GM12892 (cell line): ENCODE measurements at regions not wholly inside any gene's neighbourhood (a gene's known extent, or its start where the extent isn't known, plus 50 kb on each side); places are given as distances from the start of the nearest gene placed in this dataset.

ENCODE experiments used
- POLR2A ChIP-seq: IDR thresholded peaks from 2 replicates; pipeline ENCODE4 v1.6.1; 2011; ENCODE audit warnings: low read depth, low read length, control low read depth
- POLR2AphosphoS5 ChIP-seq: IDR thresholded peaks from 2 replicates; pipeline ENCODE4 v1.6.1; 2011; ENCODE audit warnings: low read depth, low read length, control low read depth
- TAF1 ChIP-seq: IDR thresholded peaks from 2 replicates; pipeline ENCODE4 v1.6.1; 2011; ENCODE audit warnings: low read depth, mild to moderate bottlenecking, control low read depth, low read length, borderline replicate concordance

DNA sequence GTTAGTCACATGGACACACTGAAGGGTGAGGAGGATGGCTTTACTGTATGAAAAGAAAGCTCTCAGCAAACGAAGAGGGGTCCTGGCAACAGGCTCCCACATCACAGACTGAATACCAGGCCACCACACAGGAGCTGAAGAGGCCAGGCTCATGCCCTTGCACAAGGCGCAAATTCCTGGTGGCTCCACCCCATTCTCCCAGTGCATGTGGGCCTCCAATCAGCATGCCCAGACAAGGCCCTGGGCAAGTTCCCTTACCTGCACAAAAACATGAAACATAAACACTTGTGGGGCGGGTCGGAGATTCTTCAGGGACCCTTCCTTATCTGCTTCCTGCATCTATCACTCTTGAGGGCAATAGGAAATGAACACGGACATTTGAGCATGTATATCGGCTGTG lies 935.8 kb upstream of the EDIL3 start:
- TF ChIP-seq POLR2AphosphoS5, result no peak
- TF ChIP-seq POLR2A, result no peak
- TF ChIP-seq TAF1, result no peak
